H1 (cell line): ENCODE measurements at regions not wholly inside any gene's neighbourhood (a gene's known extent, or its start where the extent isn't known, plus 50 kb on each side); places are given as distances from the start of the nearest gene placed in this dataset.

ENCODE experiments used
- CTCF ChIA-PET: fragments of 300-600 bp; sonication (Branson Sonifier 250); formaldehyde crosslinking; loops from one replicate; lab custom pipeline; 2021; ENCODE audit not compliant: partially characterized antibody; lab: Charles Lee
- POLR2A ChIA-PET: fragments of 300-600 bp; sonication (Branson Sonifier 250); formaldehyde crosslinking; loops from one replicate; lab custom pipeline; 2021; ENCODE audit warnings: inconsistent platforms; ENCODE audit not compliant: partially characterized antibody; lab: Charles Lee
- DNase-seq, 2 experiments: peaks; one replicate each; pipeline versions ENCODE4 v3.0.0 to v3.0.0-alpha.2; 2010 to 2022; ENCODE audit warnings: low spot score in 2 of 2, low read depth in 1 of 2, mixed read lengths in 1 of 2
- FAIRE-seq: peaks from 2 replicates; lab custom pipeline; 2011; peaks lifted over from hg19 to GRCh38; lab: Jason Lieb, UNC
- H2AFZ ChIP-seq: 2 replicates; pipeline ENCODE4 v1.8.1; 2012; ENCODE audit warnings: low read length, inconsistent platforms
- H2AK5ac ChIP-seq: 2 replicates; pipeline ENCODE4 v1.6.1; 2013; ENCODE audit warnings: low read depth, low read length
- H2BK120ac ChIP-seq: replicated peaks from 2 replicates; pipeline ENCODE3; 2013; ENCODE audit warnings: low read depth, low read length, inconsistent platforms
- H2BK12ac ChIP-seq: 2 replicates; pipeline ENCODE4 v1.6.1; 2013; ENCODE audit warnings: low read depth, low read length
- H2BK15ac ChIP-seq: 2 replicates; pipeline ENCODE4 v1.6.1; 2013; ENCODE audit warnings: low read length
- H2BK20ac ChIP-seq: 2 replicates; pipeline ENCODE4 v1.6.1; 2013; ENCODE audit warnings: low read length
- H2BK5ac ChIP-seq: 2 replicates; pipeline ENCODE4 v1.6.1; 2013; ENCODE audit warnings: low read depth, low read length
- H3K14ac ChIP-seq: 2 replicates; pipeline ENCODE4 v1.6.1; 2013; ENCODE audit warnings: inconsistent platforms; ENCODE audit not compliant: insufficient read length
- H3K18ac ChIP-seq: 2 replicates; pipeline ENCODE4 v1.6.1; 2013; ENCODE audit warnings: low read length; ENCODE audit errors: extremely low read depth
- H3K23ac ChIP-seq: 2 replicates; pipeline ENCODE4 v1.6.1; 2013; ENCODE audit warnings: inconsistent platforms; ENCODE audit not compliant: insufficient read length
- H3K23me2 ChIP-seq: 2 replicates; pipeline ENCODE4 v1.6.1; 2013; ENCODE audit warnings: low read depth, low read length
- H3K27ac ChIP-seq: 2 replicates; pipeline ENCODE4 v1.6.1; 2011; ENCODE audit warnings: low read depth, low read length, inconsistent platforms
- H3K27me3 ChIP-seq, 4 experiments: replicated peaks in 1 of 4; 1 replicate in 1 of 4; 2 replicates in 3 of 4; pipeline versions ENCODE4 v1.6.1 to v1.8.1; 2011 to 2013; ENCODE audit warnings: low read length in 3 of 4, mild to moderate bottlenecking in 3 of 4, inconsistent platforms in 2 of 4, mixed read lengths in 2 of 4, moderate library complexity in 1 of 4; ENCODE audit not compliant: control insufficient read depth in 3 of 4, insufficient read depth in 3 of 4; ENCODE audit errors: extremely low read depth in 1 of 4
- H3K36me3 ChIP-seq, 4 experiments: 2 replicates each; pipeline versions ENCODE4 v1.6.1 to v1.8.1; 2011 to 2013; ENCODE audit warnings: mild to moderate bottlenecking in 4 of 4, low read length in 3 of 4, moderate library complexity in 2 of 4, control low read depth in 1 of 4, inconsistent platforms in 1 of 4; ENCODE audit not compliant: insufficient read depth in 4 of 4, control insufficient read depth in 2 of 4
- H3K4ac ChIP-seq: replicated peaks from 2 replicates; pipeline ENCODE3; 2013; ENCODE audit warnings: low read length, low read depth, mixed read lengths, inconsistent platforms; ENCODE audit not compliant: insufficient read length
- H3K4me1 ChIP-seq, 4 experiments: replicated peaks in 1 of 4; 1 replicate in 1 of 4; 2 replicates in 3 of 4; pipeline versions ENCODE4 v1.6.1 to v1.8.1; 2011 to 2013; ENCODE audit warnings: low read length in 3 of 4, inconsistent platforms in 2 of 4, mixed read lengths in 1 of 4; ENCODE audit not compliant: insufficient read depth in 4 of 4, control insufficient read depth in 3 of 4
- H3K4me2 ChIP-seq, 2 experiments: 2 replicates each; pipeline versions ENCODE4 v1.6.1 to v1.8.1; 2011 to 2013; ENCODE audit warnings: low read depth in 2 of 2, low read length in 2 of 2, control low read depth in 1 of 2, inconsistent platforms in 1 of 2, mild to moderate bottlenecking in 1 of 2; ENCODE audit not compliant: insufficient read depth in 1 of 2
- H3K4me3 ChIP-seq, 4 experiments: fragments of 200-600, 300-600 bp in 1 of 4; sonication (generic), shearing (Covaris generic), sonication (Bioruptor Twin) in 1 of 4; 2 replicates each; pipeline versions ENCODE4 v1.5.1 to v1.8.1; 2011 to 2016; ENCODE audit warnings: low read length in 4 of 4, low read depth in 3 of 4, control low read depth in 2 of 4, inconsistent platforms in 2 of 4, mild to moderate bottlenecking in 2 of 4, mixed read lengths in 1 of 4, moderate library complexity in 1 of 4; ENCODE audit not compliant: insufficient read depth in 2 of 4; ENCODE audit errors: extremely low read depth in 1 of 4
- H3K56ac ChIP-seq: replicated peaks from 2 replicates; pipeline ENCODE3; 2013; ENCODE audit warnings: low read depth, mild to moderate bottlenecking, mixed read lengths, low read length, inconsistent platforms; ENCODE audit not compliant: insufficient read length
- H3K79me1 ChIP-seq: 2 replicates; pipeline ENCODE4 v1.6.1; 2013; ENCODE audit warnings: low read depth, low read length, control low read depth
- H3K79me2 ChIP-seq, 2 experiments: 2 replicates each; pipeline versions ENCODE4 v1.6.1 to v1.8.1; 2012 to 2013; ENCODE audit warnings: low read length in 2 of 2, mild to moderate bottlenecking in 2 of 2, inconsistent platforms in 1 of 2; ENCODE audit not compliant: insufficient read depth in 2 of 2, control insufficient read depth in 1 of 2
- H3K9ac ChIP-seq, 4 experiments: replicated peaks in 1 of 4; 1 replicate in 1 of 4; 2 replicates in 3 of 4; pipeline versions ENCODE4 v1.6.1 to v1.8.1; 2011 to 2013; ENCODE audit warnings: low read depth in 3 of 4, low read length in 3 of 4, control low read depth in 2 of 4, mild to moderate bottlenecking in 2 of 4, moderate library complexity in 2 of 4, inconsistent platforms in 1 of 4; ENCODE audit errors: extremely low read depth in 1 of 4
- H3K9me3 ChIP-seq, 2 experiments: 2 replicates each; pipeline versions ENCODE4 v1.6.1 to v1.8.1; 2012 to 2013; ENCODE audit warnings: mild to moderate bottlenecking in 2 of 2, moderate library complexity in 2 of 2, control low read depth in 1 of 2, inconsistent platforms in 1 of 2, low read depth in 1 of 2, low read length in 1 of 2, mixed read lengths in 1 of 2; ENCODE audit not compliant: insufficient read depth in 2 of 2
- H4K20me1 ChIP-seq, 2 experiments: replicated peaks in 1 of 2; 2 replicates each; pipeline versions ENCODE3 to v1.8.1; 2011 to 2013; ENCODE audit warnings: inconsistent platforms in 2 of 2, low read length in 2 of 2, mild to moderate bottlenecking in 1 of 2; ENCODE audit not compliant: insufficient read depth in 2 of 2, control insufficient read depth in 1 of 2
- H4K5ac ChIP-seq: 2 replicates; pipeline ENCODE4 v1.6.1; 2013; ENCODE audit warnings: low read length, low read depth, mixed read lengths, inconsistent platforms; ENCODE audit not compliant: insufficient read length
- H4K8ac ChIP-seq: 2 replicates; pipeline ENCODE4 v1.8.0; 2013; ENCODE audit warnings: mild to moderate bottlenecking, moderate library complexity, low read length, inconsistent platforms; ENCODE audit not compliant: insufficient read depth; ENCODE audit errors: extremely low read depth
- H4K91ac ChIP-seq: replicated peaks from 2 replicates; pipeline ENCODE3; 2013; ENCODE audit warnings: low read length, mixed read lengths, inconsistent platforms; ENCODE audit not compliant: insufficient read length
- EGR1 ChIP-seq: IDR thresholded peaks from 2 replicates; pipeline ENCODE4 v1.6.1; 2011; ENCODE audit warnings: low read depth, low read length, borderline replicate concordance
- HDAC6 ChIP-seq: IDR thresholded peaks from one replicate; pipeline ENCODE4 v1.7.1; 2012; ENCODE audit warnings: low read depth, mild to moderate bottlenecking, inconsistent platforms, low read length, moderate library complexity
- PHF8 ChIP-seq: fragments of 200-600 bp; sonication (generic); conservative IDR thresholded peaks from 2 replicates; pipeline ENCODE4 v1.7.1; 2012; ENCODE audit warnings: low read depth, mild to moderate bottlenecking, inconsistent platforms, low read length, moderate library complexity
- SIX5 ChIP-seq: IDR thresholded peaks from 2 replicates; pipeline ENCODE4 v1.6.1; 2011; ENCODE audit warnings: mild to moderate bottlenecking, low read depth, low read length
- whole genome bisulfite sequencing, 2 experiments: shearing (Covaris generic) in 1 of 2; methylation state at CpG; one replicate each; pipeline versions ENCODE4 v1.1.6 to v1.1.7; 2013 to 2015; ENCODE audit warnings: low lambda C conversion rate in 2 of 2, mixed read lengths in 2 of 2, inconsistent platforms in 1 of 2, low coverage in 1 of 2, missing lambda C conversion rate in 1 of 2; ENCODE audit not compliant: insufficient replicate concordance in 2 of 2, insufficient coverage in 1 of 2, insufficient read length in 1 of 2; ENCODE audit errors: extremely low coverage in 1 of 2, missing lambda C conversion rate in 1 of 2; 5-methylcytosine and 5-hydroxymethylcytosine counted together

DNA sequence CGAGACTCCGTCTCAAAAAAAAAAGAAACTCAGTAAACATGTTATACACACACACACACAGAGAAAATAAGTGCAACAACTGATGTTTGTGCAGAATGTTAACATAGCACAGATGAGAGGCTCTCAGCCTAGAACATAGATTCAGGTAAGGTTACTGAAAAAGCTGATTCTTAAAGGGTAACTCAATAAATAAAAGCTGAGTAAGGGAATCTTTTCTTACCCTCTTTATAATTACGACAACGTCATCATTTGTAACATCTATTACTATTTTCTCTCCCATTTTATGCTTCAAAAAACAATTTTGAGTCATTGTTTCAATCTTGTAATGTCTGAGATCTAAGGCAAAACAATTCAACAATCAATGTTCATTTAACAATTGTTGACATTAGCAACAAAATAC is 644.8 kb downstream of the RFPL4B start:
- no peak overlapping the region; the same call in 1 of the 2 replicates for H4K8ac ChIP-seq
- H3K4me1 ChIP-seq = no peaks in the 10 kb centered on the region
- TF ChIP-seq EGR1 (no peak), HDAC6 (no peak), PHF8 (no peak), SIX5 (no peak)
- TF ChIP-seq, all 59 proteins: peak for 0
- Histone ChIP-seq H3K27me3 (no peaks in the 10 kb centered on the region), H3K79me1 (no peaks in the 10 kb centered on the region), H2BK15ac (no peak overlapping the region), H2AK5ac (no peak overlapping the region), H2AFZ (no peak overlapping the region), H4K5ac (no peak overlapping the region), H3K27ac (no peak overlapping the region), H3K4ac (no peak overlapping the region), H2BK120ac (no peak overlapping the region), H3K4me3 (no peak overlapping the region), H4K20me1 (no peaks in the 10 kb centered on the region), H3K4me2 (no peak overlapping the region), H2BK5ac (no peak overlapping the region), H2BK20ac (no peak overlapping the region), H3K9me3 (no peaks in the 10 kb centered on the region), H3K18ac (no peak overlapping the region), H3K56ac (no peak overlapping the region), H3K23me2 (no peaks in the 10 kb centered on the region), H3K9ac (no peak overlapping the region), H3K36me3 (no peaks in the 10 kb centered on the region), H3K23ac (no peak overlapping the region), H2BK12ac (no peak overlapping the region), H4K91ac (no peak overlapping the region), H3K14ac (no peak overlapping the region), H3K79me2 (no peaks in the 10 kb centered on the region)
- DNase-seq (no peak), FAIRE-seq (no peak)
- 97 to 100% methylated on average over 2 of the region's 4 CpGs for WGBS, 2 experiments
- CTCF ChIA-PET = no interaction called here
- POLR2A ChIA-PET = interaction anchor here (0.7 kb wide), 1 partner anchor 24 kb away, joined by 3 read pairs; no protein-coding TSS in a partner anchor
